ENCODE measurements at regions not wholly inside any gene's neighbourhood (a gene's known extent, or its start where the extent isn't known, plus 50 kb on each side); places are given as distances from the start of the nearest gene placed in this dataset.

DNA sequence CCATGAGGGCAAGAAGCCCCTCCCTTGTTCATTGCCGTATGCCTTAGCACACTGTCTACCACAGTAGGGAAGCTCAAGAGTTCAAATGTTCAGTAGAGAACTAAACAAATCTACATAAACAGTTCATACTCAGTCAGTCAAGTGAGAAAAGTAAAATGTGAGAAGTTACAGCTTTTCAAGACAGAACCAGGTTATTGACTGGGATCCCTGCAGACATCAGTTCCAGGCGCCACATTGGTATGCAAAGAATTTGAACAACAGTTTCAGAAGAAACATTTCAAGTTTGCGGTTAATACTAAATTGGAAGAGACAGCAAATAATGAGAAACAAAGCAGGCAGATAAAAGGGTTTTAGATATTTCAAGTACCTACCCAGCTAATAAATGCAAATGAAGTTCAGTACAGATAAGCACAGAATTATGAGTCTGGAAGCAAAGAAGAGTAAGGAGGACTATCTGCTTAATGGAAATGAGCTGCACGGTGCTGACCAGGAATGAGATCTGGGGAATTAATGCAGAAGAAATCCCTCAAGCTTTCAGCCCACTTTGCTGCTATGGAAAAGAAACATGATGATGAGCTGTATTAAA lies 246.2 kb downstream of the HACE1 start:
- CTCF ChIA-PET = no interaction called here
- no peaks in the 10 kb centered on the region for H3K9me3 ChIP-seq (ENCODE audit: control insufficient read depth, insufficient read depth, low read depth, low read length)
- H3K36me3 ChIP-seq (ENCODE audit: control insufficient read depth, insufficient read depth, low read length) = no peaks in the 10 kb centered on the region
- H3K4me1 ChIP-seq (ENCODE audit: control insufficient read depth, insufficient read depth, low read length) = no peaks in the 10 kb centered on the region
- POLR2A ChIA-PET = interaction anchor here (1.1 kb wide), 1 partner anchor 86 kb away, joined by 3 read pairs; no protein-coding TSS in a partner anchor
- intact Hi-C loops (cut with micrococcal nuclease; ENCODE audit: unreplicated experiment) = no loop called here
- in situ Hi-C loops (cut with HindIII; ENCODE audit: low pct_unique_long_range_greater_than_20kb, low sequenced_read_pairs) = no loop called here
- BruUV-seq (replicated peaks) = no TSS peak
- TF ChIP-seq POLR2AphosphoS5 (IDR thresholded peaks at IDR 0.05; ENCODE audit: low read depth, low read length) (no peak), SIN3A (IDR thresholded peaks at IDR 0.05; ENCODE audit: borderline replicate concordance, insufficient read depth, low read depth, low read length) (no peak), CTCF (IDR thresholded peaks at IDR 0.05) (no peak), REST (IDR thresholded peaks at IDR 0.05; ENCODE audit: insufficient read depth in 1 of 2, low read depth in 2 of 2, low read length in 1 of 2) (no peak), TCF7L2 (IDR thresholded peaks at IDR 0.05; ENCODE audit: low read depth, low read length) (no peak)
- H3K27me3 ChIP-seq (ENCODE audit: control insufficient read depth, insufficient read depth, low read length) = no peaks in the 10 kb centered on the region
- DNase-seq (ENCODE audit: low read depth, low spot score) (no peak), ATAC-seq (no peak)
- H3K27ac ChIP-seq (ENCODE audit: low read length) = no peak overlapping the region
- no peak overlapping the region for H3K4me3 ChIP-seq (ENCODE audit: low read depth in 2 of 2, low read length in 2 of 2)

GRCh38 chr6:104612541-104612940 lies 247.2 kb downstream of the HACE1 start:
- intact Hi-C loops (cut with micrococcal nuclease; ENCODE audit: unreplicated experiment) (no loop called here), in situ Hi-C loops (cut with HindIII; ENCODE audit: low pct_unique_long_range_greater_than_20kb, low sequenced_read_pairs) (no loop called here)
- BruUV-seq (replicated peaks) = no TSS peak
- ChIA-PET CTCF (no interaction called here), POLR2A (no interaction called here)
- Histone ChIP-seq H3K4me1 (ENCODE audit: control insufficient read depth, insufficient read depth, low read length) (no peaks in the 10 kb centered on the region), H3K27ac (ENCODE audit: low read length) (peak overlapping the region; percentile 14; the same call in 1 of the 2 replicates), H3K36me3 (ENCODE audit: control insufficient read depth, insufficient read depth, low read length) (no peaks in the 10 kb centered on the region), H3K9me3 (ENCODE audit: control insufficient read depth, insufficient read depth, low read depth, low read length) (no peaks in the 10 kb centered on the region), H3K4me3 (ENCODE audit: low read depth in 2 of 2, low read length in 2 of 2) (no peak overlapping the region), H3K27me3 (ENCODE audit: control insufficient read depth, insufficient read depth, low read length) (no peaks in the 10 kb centered on the region)
- TF ChIP-seq POLR2AphosphoS5 (IDR thresholded peaks at IDR 0.05; ENCODE audit: low read depth, low read length) (no peak), CTCF (IDR thresholded peaks at IDR 0.05) (no peak), SIN3A (IDR thresholded peaks at IDR 0.05; ENCODE audit: borderline replicate concordance, insufficient read depth, low read depth, low read length) (no peak), REST (IDR thresholded peaks at IDR 0.05; ENCODE audit: insufficient read depth in 1 of 2, low read depth in 2 of 2, low read length in 1 of 2) (no peak), TCF7L2 (IDR thresholded peaks at IDR 0.05; ENCODE audit: low read depth, low read length) (no peak)
- ATAC-seq = no peak
- DNase-seq (ENCODE audit: low read depth, low spot score) = no peak

Measured in Panc1 (cell line).